ENCODE measurements at regions not wholly inside any gene's neighbourhood (a gene's known extent, or its start where the extent isn't known, plus 50 kb on each side); places are given as distances from the start of the nearest gene placed in this dataset.

DNA sequence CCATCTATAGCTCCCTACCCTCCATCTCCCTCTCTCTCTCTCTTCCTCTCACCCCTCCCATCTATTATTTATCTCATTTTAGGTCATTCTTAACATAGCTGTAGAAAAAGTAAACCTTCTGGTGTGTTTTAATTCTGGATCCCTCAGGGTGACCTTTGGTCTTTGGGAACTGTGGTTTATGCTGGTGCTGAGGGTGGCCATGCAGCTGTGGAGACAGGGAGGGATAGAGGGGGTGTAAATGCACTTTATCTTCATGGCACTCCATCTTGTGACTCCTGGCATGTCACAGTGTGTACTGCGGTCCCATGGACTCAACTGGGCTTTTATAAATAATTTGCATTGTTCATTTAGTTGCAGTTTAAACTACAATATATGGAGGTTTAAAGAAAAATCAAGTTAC, 50.2 kb upstream of the RUNX1 start:
- Histone ChIP-seq H4K20me1 (ENCODE audit: control insufficient read depth, insufficient read depth, low read depth, low read length) (no peaks in the 10 kb centered on the region), H3K27ac (ENCODE audit: low read depth, low read length) (no peak overlapping the region), H3K4me1 (ENCODE audit: control insufficient read depth, low read length) (peaks cover 15% of the 10 kb centered on the region), H3K79me2 (ENCODE audit: control insufficient read depth, low read length) (no peaks in the 10 kb centered on the region), H3K27me3 (ENCODE audit: control insufficient read depth, low read length) (no peaks in the 10 kb centered on the region), H3K9me3 (ENCODE audit: control insufficient read depth, insufficient read depth, low read length) (no peaks in the 10 kb centered on the region), H3K36me3 (ENCODE audit: control insufficient read depth, low read length) (no peaks in the 10 kb centered on the region), H3K4me2 (ENCODE audit: low read length) (no peak overlapping the region), H3K4me3 (ENCODE audit: low read length) (no peak overlapping the region), H3K9me2 (replicated peaks; ENCODE audit: control insufficient read depth, low read length) (no peaks in the 10 kb centered on the region), H3F3A (ENCODE audit: control insufficient read depth, insufficient read depth) (0 out of 2 replicates have a peak, but pooled peaks cover 2% of the 10 kb centered on the region)
- no peak for TF ChIP-seq EZH2phosphoT487 (IDR thresholded peaks at IDR 0.05; ENCODE audit: borderline replicate concordance, low read length)
- no peak for TF ChIP-seq CTCF (IDR thresholded peaks at IDR 0.05; ENCODE audit: low read depth, low read length, poor library complexity, severe bottlenecking)

Measured in DOHH2 (cell line).